Spleen (tissue), 7 donors: ENCODE measurements at regions not wholly inside any gene's neighbourhood (a gene's known extent, or its start where the extent isn't known, plus 50 kb on each side); places are given as distances from the start of the nearest gene placed in this dataset.

Experiments
- CTCF ChIP-seq, 11 experiments: fragments of 200-600 bp in 7 of 11; fragments of 450-650 bp in 4 of 11; sonication (generic) in 4 of 11; IDR thresholded peaks in 8 of 11; conservative IDR thresholded peaks in 3 of 11; 1 replicate in 7 of 11; 2 replicates in 4 of 11; pipeline versions ENCODE4 v1.4.0 to v1.8.0; 2016 to 2021; ENCODE audit warnings: antibody characterized with exemption in 11 of 11, inconsistent platforms in 4 of 11, mild to moderate bottlenecking in 1 of 11
- POLR2A ChIP-seq, 3 donors: fragments of 450-650 bp; IDR thresholded peaks; one replicate each; pipeline ENCODE4 v1.5.1; 2017; ENCODE audit warnings: antibody characterized with exemption in 3 of 3, mild to moderate bottlenecking in 1 of 3
- POLR2AphosphoS5 ChIP-seq, 3 donors: sonication (generic); formaldehyde crosslinking; IDR thresholded peaks; one replicate each; pipeline ENCODE4 v1.5.1; 2017; ENCODE audit warnings: antibody characterized with exemption in 3 of 3
- donor health status: DM: no; HTN: no; CAD: no; lungs with moderate emphysema.
- donor health status: DM: no; HTN: no; CAD: no.
- donor health status: DM: no; HTN: no; CAD: no.

DNA sequence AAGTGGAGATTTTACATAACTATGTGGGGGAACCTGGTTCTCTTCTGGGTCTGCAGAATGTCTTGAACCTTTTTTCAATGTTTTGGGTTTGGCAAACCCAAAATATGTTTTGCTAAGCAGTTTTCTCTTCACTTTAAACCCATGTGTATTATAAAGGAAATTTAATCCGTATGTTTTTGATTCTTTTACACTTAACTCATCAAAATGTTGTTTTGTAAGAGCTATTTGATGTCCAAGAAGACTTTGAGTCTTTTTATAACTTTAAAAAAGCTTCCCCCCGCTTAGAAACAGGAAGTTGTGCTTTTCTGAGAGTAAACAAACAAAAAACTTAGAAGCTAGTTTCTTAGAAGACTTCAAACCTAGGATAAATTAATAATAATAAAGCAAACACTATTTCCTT, 81.9 kb upstream of the CEP162 start:
- no peak for TF ChIP-seq POLR2A (IDR thresholded peaks at IDR 0.05)
- TF ChIP-seq CTCF (IDR thresholded peaks at IDR 0.05 in 8 of 11, conservative IDR thresholded peaks at IDR 0.05 in 3 of 11), result no peak
- no peak for TF ChIP-seq POLR2AphosphoS5 (IDR thresholded peaks at IDR 0.05)
